OCI-LY7 (cell line): ENCODE measurements at regions not wholly inside any gene's neighbourhood (a gene's known extent, or its start where the extent isn't known, plus 50 kb on each side); places are given as distances from the start of the nearest gene placed in this dataset.

Experiments used
- BruUV-seq: library from RNA; stranded (reverse); fragments of 400-500 nt; replicated peaks from 2 replicates; lab custom pipeline; 2021; lab: Mats Ljungman, UMichigan
- CTCF ChIA-PET: fragments of 300-600 bp; sonication (Branson Sonifier 250); formaldehyde crosslinking; loops from one replicate; lab custom pipeline; 2022; ENCODE audit warnings: antibody characterized with exemption; ENCODE audit not compliant: unreplicated experiment; lab: Charles Lee
- POLR2A ChIA-PET: fragments of 300-600 bp; sonication (Branson Sonifier 250); formaldehyde crosslinking; loops from one replicate; lab custom pipeline; 2022; ENCODE audit warnings: antibody characterized with exemption; lab: Charles Lee
- DNase-seq: peaks from one replicate; pipeline ENCODE4 v3.0.0-alpha.2; 2015; ENCODE audit warnings: low spot score
- H2AFZ ChIP-seq: fragments of 200-600 bp; sonication (generic), shearing (Covaris generic); 2 replicates; pipeline ENCODE4 v1.6.1; 2014; ENCODE audit warnings: mild to moderate bottlenecking, antibody characterized with exemption, low read length, moderate library complexity
- H3K27ac ChIP-seq: fragments of 200-600 bp; sonication (generic); 2 replicates; pipeline ENCODE4 v1.5.1; 2014; ENCODE audit warnings: mixed run types, low read depth, mild to moderate bottlenecking, moderate library complexity, low read length, inconsistent platforms; ENCODE audit not compliant: poor library complexity, severe bottlenecking
- H3K36me3 ChIP-seq: fragments of 200-600 bp; sonication (generic); 2 replicates; pipeline ENCODE4 v1.6.1; 2014; ENCODE audit warnings: mild to moderate bottlenecking, antibody characterized with exemption, low read length, moderate library complexity, mixed read lengths; ENCODE audit not compliant: insufficient read depth
- H3K4me1 ChIP-seq: fragments of 200-600 bp; sonication (generic); 2 replicates; pipeline ENCODE4 v1.5.1; 2014; ENCODE audit warnings: mild to moderate bottlenecking, low read length; ENCODE audit not compliant: insufficient read depth, poor library complexity, severe bottlenecking
- H3K4me2 ChIP-seq: fragments of 200-600 bp; sonication (generic); 2 replicates; pipeline ENCODE4 v1.6.1; 2014; ENCODE audit warnings: mild to moderate bottlenecking, low read length
- H3K4me3 ChIP-seq: fragments of 200-600 bp; sonication (generic); 2 replicates; pipeline ENCODE4 v1.5.1; 2014; ENCODE audit warnings: mild to moderate bottlenecking, low read depth, low read length; ENCODE audit not compliant: poor library complexity, severe bottlenecking
- H3K79me2 ChIP-seq: fragments of 200-600 bp; sonication (generic); 2 replicates; pipeline ENCODE4 v1.6.1; 2016; ENCODE audit warnings: low read depth, mild to moderate bottlenecking, low read length, moderate library complexity, mixed read lengths; ENCODE audit not compliant: insufficient read depth
- H3K9me2 ChIP-seq: fragments of 200-600 bp; sonication (generic); 2 replicates; pipeline ENCODE4 v1.6.1; 2016; ENCODE audit warnings: mild to moderate bottlenecking, low read length, mixed read lengths; ENCODE audit not compliant: insufficient read depth
- H3K9me3 ChIP-seq: fragments of 200-600 bp; sonication (generic); 2 replicates; pipeline ENCODE4 v1.6.1; 2014; ENCODE audit warnings: mild to moderate bottlenecking, mixed run types, low read length, mixed read lengths
- H4K20me1 ChIP-seq: fragments of 200-600 bp; sonication (generic); 2 replicates; pipeline ENCODE4 v1.6.1; 2014; ENCODE audit warnings: mild to moderate bottlenecking, antibody characterized with exemption, low read length, moderate library complexity, mixed read lengths; ENCODE audit not compliant: insufficient read depth
- EZH2phosphoT487 ChIP-seq: fragments of 200-600 bp; sonication (generic); IDR thresholded peaks from 2 replicates; pipeline ENCODE4 v1.6.1; 2018; ENCODE audit warnings: low read depth, borderline replicate concordance, mild to moderate bottlenecking, mixed run types, antibody characterized with exemption, low read length, moderate library complexity, mixed read lengths
- intact Hi-C: fragments of 100-400 bp; cut with micrococcal nuclease; formaldehyde crosslinking; loops from one replicate; pipeline ENCODE4 v1.10.0; 2022; ENCODE audit not compliant: unreplicated experiment
- TF ChIP-seq, protein P1 (sequence below): fragments of 200-600 bp; sonication (generic); conservative IDR thresholded peaks from 2 replicates; pipeline ENCODE4 v1.5.1; 2014; ENCODE audit warnings: mild to moderate bottlenecking, antibody characterized with exemption, low read length, moderate library complexity, mixed read lengths

DNA sequence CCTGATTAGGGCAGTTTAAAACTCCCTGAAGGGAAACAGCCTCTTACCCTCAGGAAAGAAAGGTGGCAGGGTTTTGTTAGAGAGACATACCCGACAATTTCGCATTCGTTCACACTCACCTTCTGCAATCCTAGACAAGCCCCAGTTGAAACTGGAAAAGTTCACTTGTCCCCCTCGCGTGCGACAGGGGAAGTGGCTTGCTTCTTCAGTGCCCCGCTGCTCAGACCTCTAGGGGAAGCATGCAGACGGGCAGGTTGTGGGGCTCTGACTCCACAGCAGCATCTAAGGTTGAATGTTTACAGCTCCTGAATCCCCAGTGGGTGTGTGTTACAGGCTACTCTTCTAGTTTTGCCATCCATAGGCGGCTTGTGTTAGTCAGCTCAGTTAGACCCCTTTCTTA is 575.7 kb upstream of the ACO1 start:
- Histone ChIP-seq H4K20me1 (no peaks in the 10 kb centered on the region), H3K4me1 (no peaks in the 10 kb centered on the region), H3K36me3 (no peaks in the 10 kb centered on the region), H3K9me3 (no peaks in the 10 kb centered on the region), H3K4me3 (no peak overlapping the region), H3K79me2 (no peaks in the 10 kb centered on the region), H2AFZ (no peak overlapping the region), H3K4me2 (no peak overlapping the region), H3K9me2 (no peaks in the 10 kb centered on the region), H3K27ac (no peak overlapping the region)
- no peak for DNase-seq
- no TSS peak for BruUV-seq
- intact Hi-C loops: no loop called here
- ChIA-PET POLR2A (no interaction called here), CTCF (no interaction called here)
- TF ChIP-seq EZH2phosphoT487: no peak
- TF ChIP-seq, protein P1, sequence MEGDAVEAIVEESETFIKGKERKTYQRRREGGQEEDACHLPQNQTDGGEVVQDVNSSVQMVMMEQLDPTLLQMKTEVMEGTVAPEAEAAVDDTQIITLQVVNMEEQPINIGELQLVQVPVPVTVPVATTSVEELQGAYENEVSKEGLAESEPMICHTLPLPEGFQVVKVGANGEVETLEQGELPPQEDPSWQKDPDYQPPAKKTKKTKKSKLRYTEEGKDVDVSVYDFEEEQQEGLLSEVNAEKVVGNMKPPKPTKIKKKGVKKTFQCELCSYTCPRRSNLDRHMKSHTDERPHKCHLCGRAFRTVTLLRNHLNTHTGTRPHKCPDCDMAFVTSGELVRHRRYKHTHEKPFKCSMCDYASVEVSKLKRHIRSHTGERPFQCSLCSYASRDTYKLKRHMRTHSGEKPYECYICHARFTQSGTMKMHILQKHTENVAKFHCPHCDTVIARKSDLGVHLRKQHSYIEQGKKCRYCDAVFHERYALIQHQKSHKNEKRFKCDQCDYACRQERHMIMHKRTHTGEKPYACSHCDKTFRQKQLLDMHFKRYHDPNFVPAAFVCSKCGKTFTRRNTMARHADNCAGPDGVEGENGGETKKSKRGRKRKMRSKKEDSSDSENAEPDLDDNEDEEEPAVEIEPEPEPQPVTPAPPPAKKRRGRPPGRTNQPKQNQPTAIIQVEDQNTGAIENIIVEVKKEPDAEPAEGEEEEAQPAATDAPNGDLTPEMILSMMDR: no peak

DNA sequence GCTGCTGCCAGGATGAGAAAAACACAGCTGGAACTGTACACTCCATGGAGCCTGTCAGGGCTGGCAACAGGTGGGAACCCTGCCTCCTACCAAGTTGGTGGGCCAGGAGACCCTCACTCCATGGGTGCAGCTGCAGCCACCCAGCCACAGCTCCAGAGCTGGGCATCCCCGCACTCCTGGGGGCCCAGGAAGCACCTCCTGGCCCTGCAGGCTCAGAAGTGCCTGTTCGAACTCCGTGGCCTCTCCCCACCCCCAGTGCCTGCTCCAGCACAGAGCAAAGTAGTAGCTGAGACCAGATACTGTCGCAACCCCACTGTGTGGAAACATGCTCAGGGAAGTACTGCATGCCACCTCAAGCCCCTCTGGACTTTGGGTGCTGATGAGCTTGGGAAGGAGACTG is 564.0 kb upstream of the ACO1 start:
- intact Hi-C loops: no loop called here
- no TSS peak for BruUV-seq

DNA sequence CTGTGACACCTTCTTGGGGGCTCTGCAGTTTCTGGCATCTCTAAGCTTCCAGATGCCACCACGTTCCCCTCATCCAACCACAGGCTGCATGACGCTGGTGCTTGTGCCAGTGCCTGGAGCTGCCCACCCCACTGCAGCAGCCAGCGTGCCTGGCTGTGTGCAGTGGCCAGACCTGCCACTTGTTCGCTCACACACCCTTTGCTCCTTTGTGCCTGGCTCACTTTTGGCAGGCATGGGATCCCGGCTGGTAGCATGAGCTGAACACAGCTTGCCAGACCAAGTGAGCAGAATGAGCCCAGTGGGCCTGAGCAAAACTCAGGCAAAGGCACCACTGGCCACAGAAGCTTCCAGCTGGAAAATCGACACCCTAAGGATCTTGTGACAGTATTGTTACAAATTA is 562.9 kb upstream of the ACO1 start:
- Histone ChIP-seq H3K27ac (no peak overlapping the region), H4K20me1 (no peaks in the 10 kb centered on the region), H3K4me1 (no peaks in the 10 kb centered on the region), H2AFZ (no peak overlapping the region), H3K9me3 (no peaks in the 10 kb centered on the region), H3K9me2 (no peaks in the 10 kb centered on the region), H3K4me3 (no peak overlapping the region), H3K79me2 (no peaks in the 10 kb centered on the region), H3K36me3 (no peaks in the 10 kb centered on the region), H3K4me2 (no peak overlapping the region)
- intact Hi-C loops: no loop called here
- ChIA-PET POLR2A (no interaction called here), CTCF (no interaction called here)
- no peak for TF ChIP-seq EZH2phosphoT487
- TF ChIP-seq, protein P1: no peak
- BruUV-seq: no TSS peak
- no peak for DNase-seq

More for the DNA sequence above, 564.0 kb upstream of the ACO1 start:
- Histone ChIP-seq H3K4me3 (no peak overlapping the region), H4K20me1 (no peaks in the 10 kb centered on the region), H3K27ac (no peak overlapping the region), H2AFZ (no peak overlapping the region), H3K4me1 (no peaks in the 10 kb centered on the region), H3K9me2 (no peaks in the 10 kb centered on the region), H3K79me2 (no peaks in the 10 kb centered on the region), H3K36me3 (no peaks in the 10 kb centered on the region), H3K9me3 (no peaks in the 10 kb centered on the region), H3K4me2 (no peak overlapping the region)
- CTCF ChIA-PET: no interaction called here
- POLR2A ChIA-PET: no interaction called here
- DNase-seq: no peak
- no peak for TF ChIP-seq EZH2phosphoT487
- TF ChIP-seq, protein P1: no peak
